Testis (tissue), 2 donors: ENCODE measurements at regions not wholly inside any gene's neighbourhood (a gene's known extent, or its start where the extent isn't known, plus 50 kb on each side); places are given as distances from the start of the nearest gene placed in this dataset.

Source experiments
- POLR2A ChIP-seq: fragments of 450-650 bp; IDR thresholded peaks from one replicate; pipeline ENCODE4 v1.6.1; 2017; ENCODE audit warnings: antibody characterized with exemption, mild to moderate bottlenecking, moderate library complexity
- TF ChIP-seq, protein P1 (sequence below), 3 experiments: fragments of 450-650 bp in 2 of 3; fragments of 200-600 bp in 1 of 3; sonication (generic) in 1 of 3; IDR thresholded peaks; one replicate each; pipeline ENCODE4 v1.5.1; 2016 to 2019; ENCODE audit warnings: antibody characterized with exemption in 3 of 3, mild to moderate bottlenecking in 2 of 3, moderate library complexity in 1 of 3

DNA sequence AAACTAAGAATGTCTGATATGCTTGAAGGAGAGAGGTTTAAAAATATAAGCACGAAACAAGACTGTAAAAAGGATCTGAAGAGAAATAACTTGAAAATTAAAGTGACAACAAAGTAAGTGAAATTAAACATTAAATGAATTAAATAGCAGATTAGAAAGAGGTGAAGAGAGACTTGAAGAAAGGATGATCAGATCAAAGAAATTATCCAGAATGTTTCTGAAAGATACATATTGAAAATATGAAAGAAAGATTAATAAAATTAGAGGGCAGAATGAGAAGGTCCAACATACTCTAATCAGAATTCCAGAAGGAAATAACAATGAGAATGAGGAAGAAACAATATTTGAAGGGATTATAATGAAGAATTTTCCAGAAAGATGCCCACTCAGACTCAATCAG is 151.1 kb downstream of the FAM76B start:
- TF ChIP-seq, protein P1, sequence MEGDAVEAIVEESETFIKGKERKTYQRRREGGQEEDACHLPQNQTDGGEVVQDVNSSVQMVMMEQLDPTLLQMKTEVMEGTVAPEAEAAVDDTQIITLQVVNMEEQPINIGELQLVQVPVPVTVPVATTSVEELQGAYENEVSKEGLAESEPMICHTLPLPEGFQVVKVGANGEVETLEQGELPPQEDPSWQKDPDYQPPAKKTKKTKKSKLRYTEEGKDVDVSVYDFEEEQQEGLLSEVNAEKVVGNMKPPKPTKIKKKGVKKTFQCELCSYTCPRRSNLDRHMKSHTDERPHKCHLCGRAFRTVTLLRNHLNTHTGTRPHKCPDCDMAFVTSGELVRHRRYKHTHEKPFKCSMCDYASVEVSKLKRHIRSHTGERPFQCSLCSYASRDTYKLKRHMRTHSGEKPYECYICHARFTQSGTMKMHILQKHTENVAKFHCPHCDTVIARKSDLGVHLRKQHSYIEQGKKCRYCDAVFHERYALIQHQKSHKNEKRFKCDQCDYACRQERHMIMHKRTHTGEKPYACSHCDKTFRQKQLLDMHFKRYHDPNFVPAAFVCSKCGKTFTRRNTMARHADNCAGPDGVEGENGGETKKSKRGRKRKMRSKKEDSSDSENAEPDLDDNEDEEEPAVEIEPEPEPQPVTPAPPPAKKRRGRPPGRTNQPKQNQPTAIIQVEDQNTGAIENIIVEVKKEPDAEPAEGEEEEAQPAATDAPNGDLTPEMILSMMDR (IDR thresholded peaks at IDR 0.05), result no peak
- no peak for TF ChIP-seq POLR2A
